ENCODE measurements at regions not wholly inside any gene's neighbourhood (a gene's known extent, or its start where the extent isn't known, plus 50 kb on each side); places are given as distances from the start of the nearest gene placed in this dataset.

- no peak for DNase-seq
Measured at GRCh38 chr10:104505521-104506042, 135.5 kb upstream of the SORCS3 start.

DNA sequence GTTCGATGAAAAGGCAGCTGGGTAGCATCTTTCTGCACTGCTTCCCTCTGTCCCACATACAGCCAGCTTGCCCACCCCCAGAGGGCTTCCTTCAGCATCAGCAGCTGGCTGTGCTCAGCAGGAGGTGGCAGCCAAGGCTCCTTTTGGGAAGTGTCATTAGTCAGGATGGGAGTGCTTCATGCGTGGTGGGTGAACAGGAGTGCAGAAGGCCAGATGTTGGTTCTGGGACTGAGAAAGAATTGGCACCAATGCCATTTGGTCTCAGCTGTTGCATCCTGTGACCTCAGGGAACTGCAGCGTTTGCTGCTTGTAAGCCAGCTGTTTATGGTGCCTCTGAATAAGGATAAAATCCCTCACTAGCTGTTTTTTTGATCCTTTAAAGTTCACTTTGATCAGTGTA is 131.1 kb upstream of the SORCS3 start:
- DNase-seq, result no peak

DNA sequence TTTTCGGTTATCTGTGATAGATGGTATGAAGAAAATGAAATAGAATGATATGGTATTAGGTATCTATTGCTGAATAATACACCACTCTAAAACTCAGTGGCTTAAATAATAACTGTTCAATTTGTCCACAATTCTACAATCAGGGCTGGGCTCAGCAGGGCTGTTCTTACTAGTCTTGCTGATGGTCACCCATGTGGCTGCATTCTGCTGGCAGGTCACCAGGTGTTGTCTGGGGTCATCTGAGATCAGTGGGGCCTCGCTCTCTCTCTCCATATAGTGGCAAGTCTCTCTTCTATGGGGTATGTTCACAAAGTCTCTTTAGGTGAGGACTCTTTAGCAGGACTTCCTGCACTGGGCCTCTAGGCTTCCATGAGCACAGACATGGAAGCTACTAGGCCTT is 130.4 kb upstream of the SORCS3 start:
- DNase-seq, result no peak

- no peak for DNase-seq
Measured at GRCh38 chr10:104512800-104513199, 128.3 kb upstream of the SORCS3 start.

- no peak for DNase-seq
Measured at GRCh38 chr10:104515678-104516199, 125.4 kb upstream of the SORCS3 start.

DNA sequence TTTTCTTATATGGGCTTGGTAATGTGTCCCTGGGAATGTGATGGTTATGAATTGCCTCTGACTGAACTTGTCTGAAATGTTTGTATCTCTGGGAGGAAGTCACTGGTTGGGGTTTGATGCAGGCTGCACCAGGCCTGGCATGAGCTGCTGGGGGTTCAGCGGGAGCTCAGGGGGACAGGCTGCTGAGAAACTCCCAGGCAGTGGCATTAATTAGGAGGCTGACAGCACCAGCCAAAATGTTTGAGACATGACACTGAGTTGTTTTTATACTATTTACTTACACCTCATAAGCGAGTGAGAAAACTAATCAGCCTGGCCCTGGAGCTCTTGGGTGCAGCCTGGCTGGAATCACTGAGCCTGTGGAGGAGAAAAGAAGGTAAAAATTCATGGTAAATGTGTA is 124.1 kb upstream of the SORCS3 start:
- DNase-seq, result no peak

DNA sequence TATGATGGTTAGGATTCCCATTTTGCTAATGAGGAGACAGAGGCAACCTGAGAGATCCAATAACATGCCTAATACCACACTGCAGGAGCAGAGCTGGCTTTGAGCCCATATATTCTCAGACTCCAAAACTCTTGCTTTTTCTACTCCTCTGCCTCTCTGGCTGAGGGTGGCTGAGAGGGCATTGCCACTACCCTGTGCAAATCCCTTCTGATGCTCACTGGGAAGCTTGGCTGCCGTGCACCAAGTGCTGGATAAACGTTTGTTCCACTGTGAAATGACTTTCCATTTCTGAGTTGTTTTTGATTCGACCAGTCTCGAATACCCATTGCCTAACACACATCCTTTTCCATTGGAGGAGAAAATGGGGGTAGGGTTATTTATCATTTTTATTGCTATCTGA is 123.1 kb upstream of the SORCS3 start:
- DNase-seq, result no peak

DNA sequence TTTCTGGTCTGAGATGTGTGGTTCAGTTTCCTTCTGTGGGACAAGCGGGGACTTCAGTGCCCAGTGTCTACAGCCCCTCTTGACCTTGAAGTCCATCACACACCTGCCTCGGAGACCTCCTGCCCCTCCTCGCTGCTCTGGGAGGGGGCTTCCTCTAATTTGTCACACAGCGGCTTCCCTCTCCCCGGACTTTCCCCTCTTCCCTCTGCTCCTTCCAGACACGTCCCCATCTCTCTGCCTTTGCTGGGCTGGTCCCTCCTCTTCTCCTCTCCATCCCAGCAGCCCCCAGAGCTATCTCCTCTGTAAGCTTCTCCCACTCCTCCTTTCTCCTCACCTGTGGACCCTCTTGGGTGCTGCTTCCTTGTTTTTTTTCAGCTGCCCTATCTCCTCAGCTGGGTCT is 122.2 kb upstream of the SORCS3 start:
- no peak for DNase-seq

- DNase-seq, result no peak
Measured at GRCh38 chr10:104520653-104521052, 120.4 kb upstream of the SORCS3 start.

DNA sequence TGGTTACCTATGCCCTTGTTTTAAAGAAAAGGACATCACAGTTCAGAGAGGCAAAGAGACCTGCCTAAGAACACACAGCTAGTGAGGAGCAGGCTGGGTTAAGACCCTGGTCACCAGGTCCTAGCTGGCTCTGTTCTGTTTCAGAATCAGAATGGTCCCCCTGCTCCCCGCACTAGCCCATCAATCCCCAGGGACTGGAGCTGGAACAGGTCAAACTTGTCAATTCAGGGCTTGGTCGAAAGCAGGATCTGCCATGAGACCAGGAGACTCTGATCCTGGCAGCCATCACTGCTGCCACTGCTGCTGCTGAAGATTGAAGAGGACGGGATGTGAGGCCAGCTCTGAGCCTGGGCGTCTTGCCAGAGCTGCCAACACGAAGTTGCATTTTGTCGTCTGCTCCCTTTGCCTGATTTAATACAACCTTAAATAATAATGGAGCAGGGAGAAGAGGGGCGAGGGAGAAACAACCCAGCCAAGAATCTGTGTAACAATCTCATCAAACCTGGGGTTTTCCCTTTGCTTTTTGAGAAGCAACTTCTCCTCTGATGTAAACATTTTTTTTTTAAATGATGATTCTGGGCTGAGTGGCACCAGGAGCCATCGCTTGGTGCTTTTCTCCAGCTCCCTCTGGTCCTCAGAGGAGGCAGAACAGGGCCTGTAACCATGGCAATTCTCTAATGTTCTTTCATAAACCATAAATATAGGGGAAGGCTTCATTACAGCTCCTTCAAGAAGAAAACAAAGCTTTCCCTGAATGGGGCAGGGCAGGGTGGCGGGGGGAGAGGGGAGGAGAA is 119.0 kb upstream of the SORCS3 start:
- no peak for DNase-seq

DNA sequence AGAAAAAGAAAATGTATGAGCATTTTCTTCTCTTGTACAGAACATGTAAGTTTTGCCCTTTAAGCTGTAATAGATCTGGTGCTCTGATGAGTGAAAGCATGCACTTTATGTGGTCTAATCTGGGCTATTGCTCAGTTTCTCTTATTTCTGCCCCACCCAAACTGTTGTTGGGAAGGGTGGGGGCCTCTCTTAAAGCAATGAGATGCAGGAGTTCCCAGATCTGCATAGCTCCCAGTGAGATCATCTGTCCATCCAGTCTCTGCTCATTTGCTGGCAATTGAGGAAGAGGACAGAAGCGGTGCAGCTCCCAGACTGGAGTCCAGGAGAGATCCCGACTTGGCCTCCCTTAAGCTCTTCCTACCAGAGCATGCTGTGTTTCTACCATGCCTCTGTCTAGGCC is 114.9 kb upstream of the SORCS3 start:
- no peak for DNase-seq

DNA sequence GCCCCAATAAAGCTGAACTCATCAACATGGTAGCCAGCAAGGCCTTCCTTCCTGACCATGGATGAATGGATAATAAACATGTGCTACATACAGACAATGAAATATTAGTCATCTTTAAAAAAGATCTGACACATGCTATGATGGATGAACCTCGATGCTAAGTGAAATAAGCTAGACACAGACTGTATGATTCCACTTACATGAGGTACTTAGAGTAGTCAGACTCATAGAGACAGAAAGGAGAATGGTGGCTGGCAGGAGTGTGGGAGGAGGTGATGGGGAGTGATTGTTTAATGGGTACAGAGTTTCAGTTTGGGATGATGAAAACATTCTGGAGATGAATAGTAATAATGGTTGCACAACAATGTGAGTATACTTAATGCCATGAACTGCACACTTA is 114.1 kb upstream of the SORCS3 start:
- DNase-seq, result no peak

- DNase-seq, result no peak
Measured at GRCh38 chr10:104540181-104540580, 100.9 kb upstream of the SORCS3 start.

GRCh38 chr10:104541820-104542219 is 99.3 kb upstream of the SORCS3 start:
- no peak for DNase-seq

- no peak for DNase-seq
Measured at GRCh38 chr10:104546336-104546735, 94.8 kb upstream of the SORCS3 start.

DNA sequence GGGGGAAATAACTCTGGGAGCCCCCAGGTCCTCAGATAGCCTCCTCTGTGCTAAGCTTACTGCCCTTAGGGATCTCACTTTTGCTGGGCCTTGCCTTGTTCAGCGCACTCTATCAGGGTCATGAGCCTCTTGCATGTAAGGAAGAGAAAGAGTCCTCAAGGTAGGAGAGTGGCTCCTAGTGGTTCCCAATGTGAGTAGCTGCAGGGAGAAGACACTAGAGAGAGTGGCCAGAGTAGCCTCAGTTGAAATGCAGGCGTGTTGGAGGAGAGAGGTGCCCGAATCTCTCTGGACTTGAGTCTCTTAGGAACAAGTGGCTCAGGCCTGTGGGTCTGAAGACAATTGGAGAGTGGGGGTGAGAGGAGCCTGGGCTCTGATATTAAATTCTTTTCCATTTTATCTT is 94.3 kb upstream of the SORCS3 start:
- DNase-seq, result no peak

- no peak for DNase-seq
Measured at GRCh38 chr10:104548090-104548489, 93.0 kb upstream of the SORCS3 start.

GRCh38 chr10:104556831-104557230 is 84.3 kb upstream of the SORCS3 start:
- DNase-seq, result no peak

DNA sequence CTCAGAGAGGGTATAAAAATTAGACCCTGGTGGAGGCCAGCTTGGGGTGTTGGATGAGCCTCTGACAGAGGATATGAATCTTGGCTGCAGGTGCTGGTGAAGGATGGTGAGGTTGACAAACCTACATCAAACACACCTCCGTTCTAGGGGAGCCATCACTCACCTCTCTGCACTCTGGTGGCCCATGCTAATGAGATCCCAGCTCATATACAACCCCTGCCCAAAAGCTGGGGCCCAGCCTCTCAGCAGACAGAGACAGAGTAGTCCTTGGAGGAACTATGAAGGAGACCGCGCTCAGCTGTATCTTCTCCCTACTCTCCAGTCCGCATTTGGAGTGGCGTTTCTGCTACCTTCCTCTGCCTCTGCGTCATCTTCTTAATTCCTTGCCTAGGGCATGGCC is 83.1 kb upstream of the SORCS3 start:
- no peak for DNase-seq

- DNase-seq, result no peak
Measured at GRCh38 chr10:104559935-104560334, 81.2 kb upstream of the SORCS3 start.

GRCh38 chr10:104563051-104563450 is 78.0 kb upstream of the SORCS3 start:
- DNase-seq, result no peak

GRCh38 chr10:104563548-104563947 is 77.5 kb upstream of the SORCS3 start:
- no peak for DNase-seq

DNA sequence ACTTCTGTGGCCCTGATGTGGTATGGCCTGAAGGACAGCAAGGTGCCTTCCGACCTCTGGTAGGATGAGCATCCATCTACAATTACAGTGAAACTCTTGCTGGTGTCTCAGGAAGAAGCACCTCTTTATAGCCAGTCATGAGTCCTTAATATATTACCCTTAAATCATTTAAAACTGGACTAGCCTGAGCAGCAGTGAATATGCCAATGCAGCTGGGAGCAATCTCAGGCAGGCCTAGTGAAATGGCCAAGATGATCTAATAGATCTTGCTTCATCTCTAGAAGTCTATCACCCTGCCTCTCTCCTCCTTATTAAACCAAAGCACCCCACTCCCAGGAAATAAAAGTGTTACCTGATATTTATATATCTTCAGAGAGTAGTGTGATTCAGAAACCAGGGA is 66.7 kb upstream of the SORCS3 start:
- no peak for DNase-seq

DNA sequence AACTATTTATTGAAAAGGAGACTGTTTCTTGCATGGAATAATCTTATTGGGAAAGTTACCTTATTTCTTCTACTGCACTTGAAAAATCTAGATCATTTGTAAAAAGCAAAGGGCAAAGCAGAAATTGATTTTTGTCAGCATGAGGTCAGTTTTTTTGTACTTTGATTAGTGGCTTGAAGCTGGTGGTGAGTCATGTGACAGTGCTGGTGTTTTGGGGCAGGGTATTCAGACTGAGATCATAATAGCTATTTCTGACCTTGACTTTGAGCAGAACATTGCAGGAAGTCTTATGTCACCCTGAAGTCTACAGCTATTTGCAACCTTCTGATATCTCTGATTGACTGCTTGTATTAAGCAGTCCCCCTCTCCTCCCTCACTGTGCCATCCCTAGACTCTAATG is 66.3 kb upstream of the SORCS3 start:
- DNase-seq, result no peak

- no peak for DNase-seq
Measured at GRCh38 chr10:104576611-104577010, 64.5 kb upstream of the SORCS3 start.

Data from stimulated activated CD4-positive, alpha-beta T cell treated with anti-CD3 and anti-CD28 coated beads, Interleukin-12 subunit alpha, Interleukin-12 subunit beta, amount 100 ng/mL, for 4 hours (primary cell).